ENCODE measurements at regions not wholly inside any gene's neighbourhood (a gene's known extent, or its start where the extent isn't known, plus 50 kb on each side); places are given as distances from the start of the nearest gene placed in this dataset.

DNA sequence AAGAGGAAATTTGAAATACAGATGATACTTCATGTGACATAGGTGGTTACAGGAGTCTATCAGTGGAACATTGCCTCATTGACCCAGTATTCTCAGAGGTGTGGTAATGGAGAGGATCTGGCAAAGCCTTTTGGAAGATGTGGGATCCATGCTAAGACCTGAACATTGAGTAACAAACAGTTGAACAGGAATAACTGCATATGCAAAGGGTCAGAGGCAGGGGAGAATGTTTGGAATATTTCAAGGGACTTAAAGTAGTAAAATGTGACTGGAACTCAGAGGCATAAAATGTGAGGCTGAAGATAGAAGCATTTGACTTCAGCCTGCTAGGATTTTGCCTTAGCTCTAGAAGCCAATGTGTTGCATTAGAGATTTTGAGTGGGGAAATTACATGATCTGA lies 300.2 kb upstream of the ETAA1 start:
- no peaks in the 10 kb centered on the region for H3K36me3 ChIP-seq (ENCODE audit: insufficient read depth in 1 of 2, low read depth in 1 of 2)
- H3K27ac ChIP-seq, result no peak overlapping the region
- no peak for DNase-seq
- TF ChIP-seq CTCF (IDR thresholded peaks at IDR 0.05), result no peak
- H3K4me1 ChIP-seq, result no peaks in the 10 kb centered on the region
- no peak for ATAC-seq
- no peaks in the 10 kb centered on the region for H3K27me3 ChIP-seq (ENCODE audit: insufficient read depth in 3 of 3, low read length in 2 of 3)
- no peaks in the 10 kb centered on the region for H3K9me3 ChIP-seq
- intact Hi-C loops (cut with DNase I), result no loop called here
- no peak overlapping the region for H3K4me3 ChIP-seq

- TF ChIP-seq CTCF (IDR thresholded peaks at IDR 0.05), result no peak
- DNase-seq (no peak), ATAC-seq (no peak)
- Histone ChIP-seq H3K4me1 (no peaks in the 10 kb centered on the region), H3K36me3 (ENCODE audit: insufficient read depth in 1 of 2, low read depth in 1 of 2) (no peaks in the 10 kb centered on the region), H3K9me3 (peaks cover 25% of the 10 kb centered on the region), H3K27ac (no peak overlapping the region), H3K4me3 (no peak overlapping the region), H3K27me3 (ENCODE audit: insufficient read depth in 3 of 3, low read length in 2 of 3) (no peaks in the 10 kb centered on the region)
- intact Hi-C loops (cut with DNase I), result no loop called here
Observed at GRCh38 chr2:67103157-67103556, 294.0 kb upstream of the ETAA1 start.

- no peak for TF ChIP-seq CTCF (IDR thresholded peaks at IDR 0.05)
- WGBS, 3 donors, result 14 to 45% (median 15%) methylated on average over 2 of the region's 2 CpGs
- DNase-seq (no peak), ATAC-seq (no peak)
- no peak overlapping the region for H3K4me3 ChIP-seq
- intact Hi-C loops (cut with DNase I), result no loop called here
- no peaks in the 10 kb centered on the region for H3K27me3 ChIP-seq (ENCODE audit: insufficient read depth in 3 of 3, low read length in 2 of 3)
- H3K9me3 ChIP-seq, result peaks cover 17% of the 10 kb centered on the region
- no peaks in the 10 kb centered on the region for H3K36me3 ChIP-seq (ENCODE audit: insufficient read depth in 1 of 2, low read depth in 1 of 2)
- H3K27ac ChIP-seq, result no peak overlapping the region
- no peaks in the 10 kb centered on the region for H3K4me1 ChIP-seq
Observed at GRCh38 chr2:67108231-67108630, 288.9 kb upstream of the ETAA1 start.

DNA sequence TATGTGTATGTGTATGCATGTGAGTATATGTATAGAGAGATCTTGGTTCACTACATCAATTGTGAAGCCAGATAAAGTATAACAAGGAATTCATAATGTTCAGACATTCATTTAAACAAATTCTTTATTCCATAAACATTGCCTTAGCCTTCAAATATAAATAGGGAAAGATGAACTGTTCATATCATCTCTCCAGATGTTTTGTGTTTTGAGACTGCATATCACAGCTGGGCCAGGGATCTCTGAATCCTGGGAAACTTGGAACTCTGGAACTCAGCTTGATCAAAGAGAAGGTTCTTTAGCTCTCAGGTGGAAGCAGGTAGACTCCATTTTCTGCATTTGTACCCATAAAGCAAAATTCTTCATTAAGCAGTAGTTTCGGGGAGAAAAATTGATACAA lies 272.6 kb upstream of the ETAA1 start:
- DNase-seq (no peak), ATAC-seq (no peak)
- Histone ChIP-seq H3K27me3 (ENCODE audit: insufficient read depth in 3 of 3, low read length in 2 of 3) (no peaks in the 10 kb centered on the region), H3K27ac (no peak overlapping the region), H3K4me3 (no peak overlapping the region), H3K36me3 (ENCODE audit: insufficient read depth in 1 of 2, low read depth in 1 of 2) (no peaks in the 10 kb centered on the region), H3K4me1 (no peaks in the 10 kb centered on the region), H3K9me3 (no peaks in the 10 kb centered on the region)
- intact Hi-C loops (cut with DNase I), result no loop called here
- no peak for TF ChIP-seq CTCF (IDR thresholded peaks at IDR 0.05)
- WGBS, 3 donors, result 91 to 100% (median 91%) methylated on average over 1 of the region's 1 CpG

GRCh38 chr2:67130531-67131256 lies 266.4 kb upstream of the ETAA1 start:
- H3K9me3 ChIP-seq, result no peaks in the 10 kb centered on the region
- no peak for DNase-seq
- H3K4me3 ChIP-seq, result no peak overlapping the region
- WGBS, 3 donors, result 41 to 51% (median 48%) methylated on average over 3 of the region's 3 CpGs
- no peak for TF ChIP-seq CTCF (IDR thresholded peaks at IDR 0.05)
- no peaks in the 10 kb centered on the region for H3K27me3 ChIP-seq (ENCODE audit: insufficient read depth in 3 of 3, low read length in 2 of 3)
- no peak overlapping the region for H3K27ac ChIP-seq
- no peaks in the 10 kb centered on the region for H3K36me3 ChIP-seq (ENCODE audit: insufficient read depth in 1 of 2, low read depth in 1 of 2)
- no peak for ATAC-seq
- no peaks in the 10 kb centered on the region for H3K4me1 ChIP-seq
- intact Hi-C loops (cut with DNase I), result no loop called here

All from psoas muscle (tissue), 7 donors.